GM19463 (cell line): ENCODE measurements at regions not wholly inside any gene's neighbourhood (a gene's known extent, or its start where the extent isn't known, plus 50 kb on each side); places are given as distances from the start of the nearest gene placed in this dataset.
A peak's percentile ranks its signal among the peaks of the same experiment; 100 is the strongest.

Experiments used
- ATAC-seq: cut with Tn5 transposase; IDR thresholded peaks from one replicate; pipeline ENCODE4 v1.9.1; 2021; ENCODE audit warnings: mild to moderate bottlenecking, moderate library complexity; ENCODE audit not compliant: unreplicated experiment

DNA sequence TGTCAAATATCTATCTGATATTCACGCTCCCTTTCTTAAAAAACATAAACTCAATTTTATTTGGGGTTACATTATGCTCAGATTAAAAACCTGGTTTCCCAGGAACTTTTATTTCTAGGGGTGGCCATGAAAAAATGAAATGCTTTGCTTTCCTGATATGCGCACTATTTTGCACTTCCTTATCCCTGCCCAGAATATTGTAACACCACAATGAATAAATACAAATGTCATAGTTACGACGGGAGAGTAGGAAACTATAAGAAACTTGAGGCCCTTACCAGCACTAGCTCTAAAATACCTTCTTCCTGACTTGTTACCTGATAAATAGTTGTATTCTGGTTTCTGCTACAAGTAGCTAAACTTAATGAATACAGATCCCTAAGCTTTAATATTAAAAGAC, 475.6 kb upstream of the CWC22 start:
- no peak for ATAC-seq

- ATAC-seq, result no peak
These were observed 474.9 kb upstream of the CWC22 start for GRCh38 chr2:180481998-180482397.

DNA sequence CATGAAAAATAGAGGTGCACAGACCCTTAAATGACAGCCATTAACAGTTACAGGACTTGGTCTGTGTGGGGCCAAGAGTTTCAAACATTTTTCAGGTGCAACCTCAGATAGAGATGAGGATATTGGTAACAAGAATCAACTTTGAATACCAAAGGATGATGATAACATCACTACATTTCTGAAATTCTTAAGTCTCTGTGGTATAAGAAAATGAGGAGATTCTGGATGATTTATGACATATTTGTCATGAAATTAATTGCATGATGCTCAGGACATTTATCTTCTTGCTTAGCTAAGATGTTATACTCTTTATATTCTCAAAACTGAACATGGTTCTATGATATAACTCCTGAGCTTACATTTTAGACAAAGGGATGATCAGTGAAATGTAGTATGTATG, 471.8 kb upstream of the CWC22 start:
- ATAC-seq, result no peak

GRCh38 chr2:180474716-180475115, 467.6 kb upstream of the CWC22 start:
- no peak for ATAC-seq

DNA sequence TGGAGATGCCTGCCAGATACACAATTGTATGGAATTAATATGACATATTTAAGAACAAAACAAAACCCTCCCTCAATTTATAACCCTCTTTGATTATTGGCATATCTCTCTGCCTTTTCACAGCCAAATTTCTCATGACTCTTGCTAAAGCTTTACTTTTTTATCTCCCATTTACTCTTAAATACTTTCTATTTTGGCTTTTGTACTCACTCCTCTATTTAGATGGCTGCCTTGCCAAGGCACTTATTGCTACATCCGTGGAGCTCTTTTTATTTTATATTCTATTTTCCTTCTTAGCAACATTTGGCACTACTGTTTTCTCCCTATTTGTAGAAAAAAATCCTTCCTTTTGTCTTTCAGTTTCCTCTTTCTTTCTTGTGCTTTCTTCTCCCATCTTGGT, 466.4 kb upstream of the CWC22 start:
- no peak for ATAC-seq

- ATAC-seq, result no peak
These were observed 465.0 kb upstream of the CWC22 start for GRCh38 chr2:180472133-180472532.

DNA sequence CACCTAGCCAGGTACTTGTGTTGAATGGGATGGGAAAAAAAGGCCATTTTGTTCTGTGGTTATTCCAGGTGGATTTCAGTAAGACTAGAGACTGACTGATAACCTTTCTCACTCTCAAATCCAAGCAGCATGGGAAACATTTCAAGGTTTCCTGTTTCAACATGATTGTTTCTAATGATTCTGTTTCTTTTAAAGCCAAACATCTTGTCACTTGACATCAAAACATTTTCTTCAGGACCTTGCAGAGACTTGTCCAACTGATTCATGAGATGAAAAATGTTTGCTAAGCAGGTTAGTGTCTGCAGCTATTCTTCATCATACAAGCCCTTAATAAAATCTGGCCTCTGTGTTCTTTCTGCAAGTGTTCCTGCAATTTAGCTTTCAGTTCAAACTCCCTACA, 456.5 kb upstream of the CWC22 start:
- no peak for ATAC-seq

DNA sequence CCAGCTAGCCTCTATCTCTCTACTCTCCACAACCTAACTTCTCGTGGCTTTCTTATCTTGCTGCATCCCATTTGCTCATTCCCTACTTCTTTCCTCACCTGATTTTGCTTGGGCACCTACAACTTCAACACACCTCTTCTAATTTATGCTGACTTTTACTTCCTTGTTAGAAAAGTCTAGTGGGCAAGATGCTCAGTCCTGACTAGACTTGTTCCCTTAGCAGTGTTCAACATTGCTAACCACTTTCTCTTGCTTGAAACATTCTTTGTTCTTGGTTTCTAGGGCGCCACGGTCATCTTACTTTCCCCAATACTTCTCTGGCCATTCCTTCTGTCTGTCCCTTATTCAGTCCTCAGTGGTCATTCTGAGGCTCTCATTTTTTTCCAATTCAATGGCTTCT, 454.7 kb upstream of the CWC22 start:
- no peak for ATAC-seq

GRCh38 chr2:180456801-180457200, 449.7 kb upstream of the CWC22 start:
- no peak for ATAC-seq

DNA sequence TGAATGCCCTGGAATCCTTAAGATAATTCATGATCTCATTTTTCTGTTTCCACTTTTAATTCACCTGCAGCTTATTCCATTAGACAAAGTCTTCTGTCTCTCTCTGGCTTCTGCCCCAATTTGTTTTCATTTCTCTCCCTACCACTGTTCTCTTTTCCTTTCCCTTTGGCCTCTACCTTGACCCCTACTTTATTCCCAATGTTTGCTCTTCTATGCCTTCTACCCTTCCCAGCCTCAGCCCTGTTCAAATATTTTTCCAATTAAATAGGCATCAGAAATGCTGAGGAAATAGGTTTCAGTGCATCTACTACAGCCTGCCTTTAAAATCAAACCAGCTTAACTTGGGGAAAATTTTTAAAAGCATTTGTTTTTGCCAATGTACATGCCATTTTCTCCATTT, 443.7 kb upstream of the CWC22 start:
- no peak for ATAC-seq

GRCh38 chr2:180449171-180449915, 442.2 kb upstream of the CWC22 start:
- no peak for ATAC-seq

DNA sequence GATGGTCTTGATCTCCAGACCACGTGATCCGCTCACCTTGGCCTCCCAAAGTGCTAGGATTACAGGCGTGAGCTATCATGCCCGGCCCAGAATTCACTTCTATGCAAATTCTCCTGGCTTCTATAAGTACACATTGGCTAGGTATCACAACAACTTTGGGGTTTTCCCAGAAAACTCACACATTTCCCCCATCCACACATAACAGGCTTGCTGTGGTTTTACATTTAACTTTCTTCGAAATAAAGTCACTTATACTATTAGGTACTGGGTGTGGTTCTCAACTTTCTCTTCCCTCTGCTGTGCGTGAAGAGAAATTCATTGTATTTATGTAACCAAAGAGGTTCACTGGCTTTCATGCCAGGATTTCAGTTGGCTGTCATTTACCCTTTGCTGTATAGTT, 439.4 kb upstream of the CWC22 start:
- ATAC-seq, result peak; percentile 53

DNA sequence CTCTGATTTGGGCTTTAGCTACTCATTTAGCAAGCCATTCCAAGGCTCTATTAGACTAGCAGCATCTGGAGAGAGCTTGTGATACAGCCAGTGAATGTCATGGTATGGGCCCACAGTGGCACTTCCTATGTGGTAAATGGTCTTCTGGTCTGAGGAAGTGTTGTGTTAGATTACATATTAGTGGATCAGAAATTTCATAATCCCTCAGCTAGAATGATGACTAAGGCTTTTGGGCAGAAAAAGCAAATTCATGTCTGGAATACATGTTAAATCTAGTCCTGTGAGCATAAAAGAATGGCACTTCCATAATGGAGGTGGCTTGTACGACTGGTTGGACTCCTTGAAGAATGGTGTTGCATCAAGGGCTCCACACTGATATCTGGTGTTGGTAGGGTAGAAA, 436.8 kb upstream of the CWC22 start:
- ATAC-seq, result no peak

GRCh38 chr2:180442860-180443644, 436.0 kb upstream of the CWC22 start:
- ATAC-seq, result no peak

GRCh38 chr2:180419212-180419611, 412.1 kb upstream of the CWC22 start:
- no peak for ATAC-seq

DNA sequence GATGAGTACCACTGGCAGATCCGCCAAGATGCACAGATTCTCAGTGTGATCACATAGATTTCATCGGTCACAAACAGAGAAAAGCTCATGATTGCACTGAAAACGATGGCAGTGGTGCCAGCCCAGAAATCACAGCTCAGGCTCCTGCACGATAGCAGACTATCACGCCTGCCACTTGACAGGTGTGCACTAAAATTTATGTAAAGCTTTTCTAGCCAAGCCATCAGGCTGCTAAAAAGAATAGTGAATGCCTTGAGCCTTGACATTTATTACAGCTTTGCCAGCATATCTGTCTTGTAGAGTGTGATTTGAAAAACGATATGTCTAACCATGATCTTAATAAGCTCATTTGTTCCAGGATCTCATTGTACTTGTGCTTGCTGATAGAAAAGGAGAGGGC, 409.5 kb upstream of the CWC22 start:
- ATAC-seq, result no peak

GRCh38 chr2:180413336-180413735, 406.2 kb upstream of the CWC22 start:
- ATAC-seq, result no peak

DNA sequence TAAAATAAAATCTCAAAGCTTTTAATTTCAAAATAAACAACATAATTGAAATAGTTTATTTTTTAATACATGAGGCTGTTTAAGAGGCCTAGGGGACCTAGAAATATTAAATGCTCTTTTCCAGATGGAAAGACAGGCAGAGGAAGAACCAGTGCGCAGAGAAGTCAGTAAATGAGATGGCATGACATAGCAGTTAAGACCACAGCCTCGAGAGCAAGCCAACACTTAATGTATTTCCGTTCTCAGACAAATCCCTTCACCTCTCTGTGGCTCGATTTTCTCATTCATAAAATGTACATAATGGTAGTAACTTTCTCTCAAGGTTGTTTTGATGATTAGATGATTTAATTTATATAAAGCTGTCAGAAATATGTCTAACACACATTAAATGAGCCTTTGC, 405.1 kb upstream of the CWC22 start:
- ATAC-seq, result no peak

DNA sequence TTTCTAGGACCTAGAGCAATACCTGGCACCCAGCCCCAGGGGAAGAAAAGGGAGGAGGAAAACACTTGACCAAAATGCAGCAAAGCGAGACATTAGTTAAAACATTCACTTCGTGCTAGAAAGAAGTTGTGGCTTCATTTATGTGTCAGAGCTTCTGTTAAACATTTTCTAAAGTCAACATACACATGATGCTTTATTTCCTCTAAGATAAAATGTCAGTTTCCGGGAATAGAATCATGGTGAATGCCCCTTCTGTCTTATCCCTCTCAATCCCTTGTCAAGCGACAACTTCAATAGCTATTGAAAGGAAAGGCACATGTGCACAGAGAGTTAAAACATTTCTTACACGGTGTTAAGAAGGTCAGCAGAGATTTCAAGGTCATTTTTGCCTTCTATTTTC, 404.6 kb upstream of the CWC22 start:
- ATAC-seq, result peak; percentile 88

- no peak for ATAC-seq
These were observed 399.6 kb upstream of the CWC22 start for GRCh38 chr2:180406687-180407086.

GRCh38 chr2:180405520-180405919, 398.4 kb upstream of the CWC22 start:
- ATAC-seq, result peak; percentile 72

- no peak for ATAC-seq
These were observed 387.2 kb upstream of the CWC22 start for GRCh38 chr2:180394305-180394704.
